Sigmoid colon (tissue), 4 donors: ENCODE measurements at regions not wholly inside any gene's neighbourhood (a gene's known extent, or its start where the extent isn't known, plus 50 kb on each side); places are given as distances from the start of the nearest gene placed in this dataset.

Source experiments
- EP300 ChIP-seq, 4 donors: sonication (generic); formaldehyde crosslinking; IDR thresholded peaks; one replicate each; pipeline ENCODE4 v1.6.1; 2017; ENCODE audit warnings: antibody characterized with exemption in 4 of 4
- POLR2A ChIP-seq, 2 donors: fragments of 450-650 bp; IDR thresholded peaks; one replicate each; pipeline ENCODE4 v1.6.1; 2016; ENCODE audit warnings: antibody characterized with exemption in 2 of 2, mild to moderate bottlenecking in 2 of 2, moderate library complexity in 2 of 2
- POLR2AphosphoS5 ChIP-seq, 4 donors: sonication (generic); formaldehyde crosslinking; IDR thresholded peaks; one replicate each; pipeline ENCODE4 v1.6.1; 2017; ENCODE audit warnings: antibody characterized with exemption in 4 of 4
- TF ChIP-seq, protein P1 (sequence below), 4 experiments: fragments of 450-650 bp in 3 of 4; fragments of 200-600 bp in 1 of 4; IDR thresholded peaks; one replicate each; pipeline ENCODE4 v1.5.1; 2016 to 2019; ENCODE audit warnings: antibody characterized with exemption in 4 of 4, mild to moderate bottlenecking in 3 of 4, moderate library complexity in 2 of 4

DNA sequence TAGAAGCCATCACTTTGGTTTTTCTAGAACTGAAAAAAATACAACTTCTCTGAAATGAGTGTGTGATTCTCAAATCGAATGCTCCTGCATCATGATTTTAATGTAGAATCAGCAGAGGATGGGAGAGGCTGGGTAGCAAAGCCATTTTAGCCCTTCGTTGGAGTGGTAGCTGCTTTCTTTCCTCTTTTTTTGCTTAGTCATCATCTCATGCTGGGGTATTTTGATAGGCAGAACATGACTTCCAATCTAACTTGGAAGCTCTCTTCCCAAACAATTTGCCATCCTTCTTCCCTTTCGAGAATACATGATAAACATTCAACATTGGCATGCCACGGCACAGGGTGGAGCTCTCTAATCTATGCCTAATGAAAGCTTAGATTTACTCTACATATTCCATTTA is 311.2 kb upstream of the LRATD1 start:
- TF ChIP-seq, protein P1, sequence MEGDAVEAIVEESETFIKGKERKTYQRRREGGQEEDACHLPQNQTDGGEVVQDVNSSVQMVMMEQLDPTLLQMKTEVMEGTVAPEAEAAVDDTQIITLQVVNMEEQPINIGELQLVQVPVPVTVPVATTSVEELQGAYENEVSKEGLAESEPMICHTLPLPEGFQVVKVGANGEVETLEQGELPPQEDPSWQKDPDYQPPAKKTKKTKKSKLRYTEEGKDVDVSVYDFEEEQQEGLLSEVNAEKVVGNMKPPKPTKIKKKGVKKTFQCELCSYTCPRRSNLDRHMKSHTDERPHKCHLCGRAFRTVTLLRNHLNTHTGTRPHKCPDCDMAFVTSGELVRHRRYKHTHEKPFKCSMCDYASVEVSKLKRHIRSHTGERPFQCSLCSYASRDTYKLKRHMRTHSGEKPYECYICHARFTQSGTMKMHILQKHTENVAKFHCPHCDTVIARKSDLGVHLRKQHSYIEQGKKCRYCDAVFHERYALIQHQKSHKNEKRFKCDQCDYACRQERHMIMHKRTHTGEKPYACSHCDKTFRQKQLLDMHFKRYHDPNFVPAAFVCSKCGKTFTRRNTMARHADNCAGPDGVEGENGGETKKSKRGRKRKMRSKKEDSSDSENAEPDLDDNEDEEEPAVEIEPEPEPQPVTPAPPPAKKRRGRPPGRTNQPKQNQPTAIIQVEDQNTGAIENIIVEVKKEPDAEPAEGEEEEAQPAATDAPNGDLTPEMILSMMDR (IDR thresholded peaks at IDR 0.05): no peak
- TF ChIP-seq POLR2AphosphoS5 (IDR thresholded peaks at IDR 0.05) (no peak), EP300 (IDR thresholded peaks at IDR 0.05) (no peak), POLR2A (IDR thresholded peaks at IDR 0.05) (no peak)
